Stimulated activated naive CD8-positive, alpha-beta T cell treated with anti-CD3 and anti-CD28 coated beads, Interleukin-15, Interleukin-2, amounts not matched to agents 100 U/mL and 50 U/mL, for 24 hours (primary cell): ENCODE measurements at regions not wholly inside any gene's neighbourhood (a gene's known extent, or its start where the extent isn't known, plus 50 kb on each side); places are given as distances from the start of the nearest gene placed in this dataset.

Source experiments
- ATAC-seq: fragments of 150-1000 bp; cut with Tn5 transposase; one replicate; pipeline ENCODE4 v1.10.0; 2021
- DNase-seq: peaks from one replicate; pipeline ENCODE4 v3.0.0; 2021

DNA sequence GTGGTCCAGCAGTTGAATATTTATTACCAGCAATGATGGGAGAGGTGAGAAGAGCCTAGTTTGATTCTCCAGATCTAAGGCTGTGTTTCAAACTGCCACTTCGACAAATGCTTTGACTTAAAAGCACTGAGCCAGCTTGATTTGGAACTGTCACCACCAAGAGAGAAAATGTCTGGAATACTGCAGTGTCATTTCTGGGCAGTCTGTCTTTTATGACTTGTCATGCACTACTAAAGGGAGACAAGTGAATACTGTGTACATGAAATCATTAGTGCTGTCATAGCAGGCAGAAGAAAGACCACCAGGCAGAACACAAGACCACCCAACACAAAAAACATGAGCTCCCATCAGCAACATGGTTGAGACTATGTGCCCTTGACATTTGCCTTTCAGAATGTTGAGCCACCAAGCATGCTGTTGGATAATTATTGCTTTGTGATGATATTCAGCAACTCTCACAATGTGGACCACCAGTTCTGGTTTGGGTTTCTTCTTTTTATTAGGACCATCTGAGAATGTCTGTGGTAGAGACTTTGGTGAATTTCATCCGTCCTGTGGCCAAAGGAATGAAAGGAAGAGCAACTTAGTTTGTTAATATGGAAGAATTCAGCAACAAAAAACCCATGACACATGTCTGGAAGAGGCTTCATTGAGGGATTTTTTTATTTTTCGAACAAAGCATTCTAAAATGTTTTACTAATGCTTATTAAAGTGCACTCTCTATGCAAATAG, 125.8 kb downstream of the NTMT2 start:
- no peak for DNase-seq
- no peak for ATAC-seq

DNA sequence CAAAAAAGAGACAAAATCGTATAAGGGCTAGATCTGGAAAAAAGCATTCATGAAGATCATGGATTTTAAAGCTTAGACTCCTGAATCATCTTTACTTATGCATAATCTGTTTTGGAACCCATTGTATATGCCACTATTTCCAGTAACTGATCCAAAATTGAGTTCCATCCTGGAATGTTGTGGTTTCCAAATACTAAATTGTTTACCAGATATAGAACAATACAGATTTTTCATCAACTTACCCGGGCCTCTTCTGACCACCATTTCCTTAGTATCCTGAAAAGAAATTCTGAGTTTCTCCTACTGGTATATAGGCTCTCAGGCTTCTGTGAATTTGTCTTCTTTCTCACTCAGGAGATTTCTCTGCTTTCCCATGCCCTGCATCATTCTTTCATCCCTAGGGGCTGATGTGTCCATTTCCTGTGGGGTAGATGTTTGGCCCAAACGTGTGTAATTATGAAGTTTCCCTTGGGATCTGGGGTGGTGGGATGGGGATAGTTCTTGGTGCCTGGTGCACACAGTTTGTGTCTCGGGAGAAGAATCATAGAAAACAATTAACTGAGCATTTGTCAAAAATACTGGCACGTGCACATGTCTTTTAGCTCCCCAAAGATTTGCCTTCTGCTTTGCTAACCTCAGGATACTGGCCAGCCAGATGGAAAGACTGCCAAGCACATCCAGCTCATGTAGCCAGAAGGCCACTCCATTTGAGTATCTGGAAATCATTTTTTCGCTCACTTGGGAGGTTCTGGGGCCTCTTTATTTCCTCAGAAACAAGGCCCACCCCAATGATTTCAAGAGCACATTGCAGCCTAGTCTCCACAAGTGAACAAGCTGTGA, 127.8 kb downstream of the NTMT2 start:
- ATAC-seq: no peak
- no peak for DNase-seq

DNA sequence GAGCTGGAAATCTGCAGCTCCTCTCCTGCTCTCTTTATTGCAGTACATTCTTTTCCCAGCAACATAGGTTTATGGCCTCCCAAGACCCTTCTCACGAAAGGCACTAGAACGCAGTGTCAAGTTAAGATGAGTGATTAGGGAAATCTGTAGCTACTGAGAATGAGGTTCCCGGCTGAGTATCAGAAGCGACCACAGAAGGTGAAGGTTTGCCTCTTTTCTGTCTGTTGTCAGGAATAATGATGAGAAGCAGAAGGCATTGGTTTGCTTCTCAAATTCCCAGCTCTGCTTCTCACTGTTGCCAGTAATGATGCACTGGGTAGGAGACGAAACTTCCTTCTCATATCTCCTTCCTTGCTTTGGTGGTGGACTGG, 128.4 kb downstream of the NTMT2 start:
- ATAC-seq: no peak

DNA sequence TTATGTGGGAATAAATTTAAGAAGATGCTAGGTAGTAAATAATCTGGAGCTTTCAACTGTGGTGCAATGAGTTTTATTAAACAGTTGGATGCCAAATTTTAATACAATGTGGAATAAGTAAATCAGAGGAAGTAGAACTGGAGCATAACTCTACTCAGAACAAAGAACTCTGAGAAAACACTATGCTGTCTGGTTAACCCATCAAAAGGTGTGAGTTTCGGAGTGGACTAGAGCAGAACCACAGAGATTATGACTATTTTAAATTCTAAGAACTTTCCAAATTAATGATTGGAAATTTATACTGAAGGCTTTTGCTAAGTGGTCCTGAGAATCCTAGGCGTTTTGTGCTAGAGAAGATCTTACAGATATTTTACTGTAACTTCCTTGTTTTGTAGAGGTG, 132.2 kb downstream of the NTMT2 start:
- ATAC-seq: no peak
- DNase-seq: no peak

More for the DNA sequence above, 128.4 kb downstream of the NTMT2 start:
- DNase-seq: no peak

DNA sequence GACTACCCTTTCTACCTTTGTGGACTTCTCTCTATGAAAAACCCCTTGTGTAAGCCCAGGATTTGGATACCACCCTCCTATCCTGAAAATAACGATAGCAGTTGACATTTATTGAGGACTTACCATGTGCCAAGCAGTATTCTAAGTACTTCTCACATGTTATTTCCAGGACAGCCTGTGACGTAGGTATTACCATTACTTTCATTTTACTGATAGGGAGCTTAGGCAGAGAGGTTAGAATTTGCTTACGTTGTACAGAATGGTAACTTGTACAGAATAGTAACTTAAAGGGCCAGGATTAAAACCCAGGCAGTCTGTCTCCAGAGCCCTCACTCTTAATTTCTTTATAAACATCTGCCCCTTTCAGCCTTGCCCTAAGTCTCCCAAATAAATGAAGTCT, 138.3 kb downstream of the NTMT2 start:
- no peak for ATAC-seq
- DNase-seq: no peak

DNA sequence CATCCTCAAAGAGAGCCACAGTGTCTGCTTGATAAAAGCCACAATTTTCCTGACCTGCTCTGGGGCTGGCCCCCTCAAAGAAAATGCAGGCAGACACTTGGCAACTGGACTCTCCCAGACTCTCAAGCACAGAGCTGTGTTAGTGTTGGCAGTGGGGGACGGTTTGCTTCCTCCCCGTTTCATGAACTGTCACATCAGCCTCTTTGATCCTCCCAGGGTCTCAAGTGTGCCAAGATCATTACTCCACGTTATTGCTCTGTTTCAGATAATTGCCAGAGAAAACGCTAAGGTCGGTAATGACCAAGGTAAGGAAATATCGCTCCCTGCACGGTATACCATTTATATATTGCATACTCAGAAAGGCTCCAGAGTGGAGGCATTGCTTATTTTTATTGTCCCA, 138.8 kb downstream of the NTMT2 start:
- DNase-seq (no peak), ATAC-seq (no peak)

DNA sequence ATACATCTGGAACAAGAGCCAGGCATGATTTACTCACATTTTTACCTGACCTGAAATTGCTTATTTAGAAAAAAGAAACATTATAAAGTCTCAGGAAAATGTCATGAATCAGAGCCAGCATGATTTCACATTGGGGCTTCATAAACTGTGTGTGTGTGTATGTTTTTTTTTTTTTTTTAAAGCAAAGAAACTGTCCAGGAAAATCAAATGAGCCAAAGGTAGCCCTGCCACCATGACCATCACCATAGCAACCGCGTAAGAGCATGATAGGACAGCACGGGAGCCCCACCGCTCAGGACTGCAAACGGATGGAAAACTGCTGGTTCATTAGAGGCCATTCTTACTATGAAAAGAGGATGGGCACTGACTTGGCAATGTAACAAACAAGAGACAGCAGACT, 139.2 kb downstream of the NTMT2 start:
- DNase-seq (no peak), ATAC-seq (no peak)

DNA sequence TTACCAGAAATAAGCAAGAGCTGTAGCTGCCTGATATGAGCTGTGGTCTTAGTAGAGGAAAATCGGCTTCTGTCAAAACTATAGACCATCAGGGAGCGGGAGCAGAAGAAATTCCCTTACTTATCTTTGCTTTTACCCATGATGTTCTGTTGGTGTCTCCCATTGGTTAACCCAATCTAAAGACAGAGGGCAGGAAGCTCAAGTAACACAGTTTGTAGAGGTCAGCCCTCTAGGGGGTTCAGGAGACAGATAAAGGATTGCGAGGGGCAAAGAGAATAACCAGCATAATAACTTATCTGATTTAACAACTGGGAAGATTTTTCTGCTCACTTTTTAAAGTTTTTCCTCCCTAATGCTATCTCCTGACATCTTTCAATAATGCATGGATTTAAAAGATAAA, 142.4 kb downstream of the NTMT2 start:
- DNase-seq (no peak), ATAC-seq (no peak)

DNA sequence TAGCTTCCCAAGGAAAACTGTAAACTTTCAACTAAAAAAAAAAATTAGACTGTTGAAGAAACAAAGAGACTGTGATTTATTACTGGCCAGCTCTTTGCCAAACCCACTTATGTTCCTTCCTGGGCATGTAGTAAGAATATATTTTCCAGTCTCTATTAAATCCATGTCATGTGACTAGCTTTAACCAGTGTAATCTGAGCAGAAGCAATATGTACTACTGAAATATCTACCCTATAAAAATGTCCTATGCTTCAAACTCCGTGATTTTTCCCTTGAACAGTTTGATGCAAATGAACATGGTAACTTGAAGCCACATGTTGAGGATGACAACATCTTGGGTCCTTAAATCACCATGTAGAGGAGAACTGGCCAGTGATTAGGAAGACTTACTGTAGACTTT, 144.5 kb downstream of the NTMT2 start:
- ATAC-seq (no peak), DNase-seq (no peak)

DNA sequence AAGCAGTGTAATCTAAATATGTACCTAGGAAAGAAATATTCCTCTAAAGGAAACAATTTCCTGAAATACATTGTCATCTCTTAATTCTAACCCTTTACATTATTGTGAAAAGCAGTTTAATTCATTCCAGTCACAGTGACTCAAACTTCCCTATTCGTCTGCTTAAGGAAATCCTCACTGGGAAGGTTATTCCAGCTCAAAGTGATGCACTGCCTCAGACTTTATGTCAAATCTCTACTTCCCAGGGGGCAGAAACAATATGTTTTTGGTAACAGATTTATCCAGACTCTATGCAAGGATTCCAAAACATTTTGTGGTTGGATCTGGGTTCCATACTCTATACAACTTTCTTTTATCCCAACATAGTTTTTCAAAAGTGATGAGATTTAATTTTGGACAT, 145.2 kb downstream of the NTMT2 start:
- DNase-seq (no peak), ATAC-seq (no peak)

DNA sequence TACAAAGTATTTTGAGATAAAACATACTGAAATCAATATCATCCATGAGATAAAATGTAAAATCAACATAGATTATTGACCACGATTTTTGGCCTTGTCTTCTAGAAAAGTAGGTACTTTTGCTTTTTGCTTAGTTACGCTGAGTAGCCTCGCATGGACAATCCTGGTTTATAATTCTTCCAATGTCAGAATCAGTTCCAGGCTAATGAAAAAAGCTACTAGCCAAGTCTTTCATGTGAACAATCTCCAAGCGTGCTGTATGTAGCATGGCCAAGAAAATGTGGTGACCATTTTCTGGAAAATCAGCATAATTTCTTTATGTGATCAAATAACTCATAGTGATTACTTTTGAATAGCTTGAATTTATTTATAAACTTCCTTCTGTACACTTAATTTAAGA, 145.8 kb downstream of the NTMT2 start:
- no peak for ATAC-seq
- DNase-seq: no peak

DNA sequence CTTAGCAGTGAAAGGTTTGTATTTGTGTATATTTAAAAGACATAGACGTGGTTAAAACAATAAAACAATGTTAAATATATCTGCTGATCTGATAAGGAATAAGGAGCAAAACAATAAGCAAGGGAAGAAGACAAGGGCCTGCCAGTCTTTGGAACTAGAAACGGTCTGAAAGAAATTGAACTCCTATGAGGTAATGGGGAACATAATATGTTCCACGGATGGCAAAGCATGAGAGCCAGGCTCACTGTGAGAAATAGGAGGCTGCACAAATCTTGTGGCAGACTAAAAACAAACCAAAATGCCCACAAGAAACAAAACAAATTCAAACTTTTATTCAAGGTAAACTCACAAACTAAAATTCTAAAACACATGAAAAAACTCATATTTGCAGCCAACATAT, 150.5 kb downstream of the NTMT2 start:
- no peak for ATAC-seq
- DNase-seq: no peak

DNA sequence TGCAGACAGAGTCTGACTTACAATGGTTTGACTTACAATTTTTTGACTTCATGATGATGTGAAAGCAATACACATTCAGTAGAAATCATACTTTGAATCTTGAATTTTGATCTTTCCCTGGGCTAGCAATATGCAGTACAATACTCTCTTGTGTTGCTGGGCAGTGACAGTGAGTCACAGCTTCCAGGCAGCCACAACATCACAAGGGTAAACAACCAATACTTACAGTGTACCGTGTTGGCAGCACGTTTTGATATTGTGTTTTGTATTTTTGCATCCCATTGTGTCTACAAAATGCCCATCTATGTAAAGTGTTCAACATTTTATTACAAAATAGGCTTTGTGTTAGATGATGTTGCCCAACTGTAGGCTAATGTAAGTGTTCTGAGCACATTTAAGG, 150.9 kb downstream of the NTMT2 start:
- ATAC-seq: no peak
- DNase-seq: no peak

DNA sequence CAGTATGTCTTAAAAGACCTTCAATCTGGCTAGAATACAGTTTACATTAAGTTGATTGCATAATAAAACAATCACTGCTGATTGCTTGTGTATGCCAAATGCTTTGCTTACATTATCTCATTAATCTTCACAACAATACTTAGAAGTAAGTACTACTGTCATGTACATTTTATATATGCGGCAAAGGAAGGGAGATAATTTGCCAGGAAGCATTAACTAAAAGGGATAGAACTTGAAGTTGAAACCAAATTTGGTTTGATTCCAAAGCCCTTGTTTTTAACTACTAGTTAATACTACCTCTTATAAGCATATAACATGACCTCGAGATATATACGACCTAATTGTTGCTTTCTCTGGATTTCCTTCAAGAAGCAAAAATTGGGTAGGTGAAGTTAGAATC, 155.8 kb downstream of the NTMT2 start:
- DNase-seq: no peak
- no peak for ATAC-seq

DNA sequence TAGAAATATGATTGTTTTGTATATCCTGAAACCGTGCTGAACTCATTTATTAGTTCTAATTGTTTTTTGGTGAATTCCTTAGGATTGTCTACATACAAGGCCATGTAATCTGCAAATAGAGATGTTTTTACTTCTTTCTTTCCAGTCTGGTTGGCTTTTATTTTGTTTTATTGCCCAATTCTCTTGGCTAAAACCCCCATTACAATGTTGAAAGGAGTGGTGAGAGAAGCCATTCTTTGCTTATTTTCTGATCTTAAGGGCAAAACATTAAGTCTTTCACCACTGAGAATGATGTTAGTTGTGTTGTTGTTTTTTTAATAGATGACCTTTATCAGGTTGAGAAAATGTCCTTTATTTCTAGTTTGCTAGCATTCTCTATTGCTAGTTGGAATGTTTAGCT, 157.3 kb downstream of the NTMT2 start:
- ATAC-seq: no peak
- no peak for DNase-seq

DNA sequence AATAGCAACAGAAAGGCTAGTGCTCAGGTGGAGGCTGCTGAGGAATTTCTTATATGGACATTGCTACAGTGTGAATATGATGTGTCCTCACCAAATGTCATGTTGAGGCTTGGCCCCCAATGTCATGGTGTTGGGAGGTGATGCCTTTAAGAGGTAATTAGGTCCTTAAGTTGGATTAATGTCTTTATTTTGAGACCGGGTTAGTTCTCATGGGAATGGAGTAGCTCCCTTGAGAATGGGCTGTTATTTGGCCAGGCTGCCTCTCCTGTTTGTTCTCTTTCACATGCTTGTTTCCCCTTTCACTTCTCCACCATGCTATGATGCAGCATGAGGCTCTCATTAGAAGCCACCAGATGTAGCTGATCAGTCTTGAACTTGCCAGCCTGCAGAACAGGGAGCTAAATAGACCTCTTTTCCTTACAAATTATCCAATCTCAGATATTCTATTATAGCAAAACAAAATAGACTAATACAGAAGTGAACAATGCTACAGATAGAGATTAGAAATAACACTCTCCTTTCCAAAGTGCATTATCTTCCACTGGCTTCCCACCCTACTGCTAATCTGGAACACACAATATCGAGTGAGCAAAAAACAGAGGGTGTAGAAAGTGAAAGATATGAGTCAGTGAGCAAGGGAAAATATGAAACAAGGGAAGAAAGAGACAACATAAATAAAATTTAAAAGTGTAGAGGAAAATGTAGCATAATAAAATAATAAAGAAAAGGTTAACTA, 160.2 kb downstream of the NTMT2 start:
- ATAC-seq: no peak
- no peak for DNase-seq

DNA sequence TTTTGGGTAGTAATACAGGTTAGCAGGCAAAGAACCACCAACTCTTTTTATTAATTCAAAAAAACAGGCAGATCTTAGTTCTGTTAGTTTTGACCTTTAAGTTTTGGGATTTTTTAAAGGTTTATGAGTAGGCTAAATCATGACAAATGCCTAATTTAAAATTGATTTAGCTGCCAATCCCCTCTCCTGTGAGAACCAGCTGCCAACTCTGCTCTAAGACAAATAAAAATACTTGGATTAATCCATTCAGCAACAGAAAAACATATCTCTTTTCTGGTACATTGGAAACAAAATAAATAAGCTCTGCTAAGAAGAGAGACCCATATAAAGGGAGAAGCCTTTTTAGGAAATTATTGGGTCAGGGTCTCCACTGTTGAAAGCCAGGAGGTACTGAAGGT, 160.8 kb downstream of the NTMT2 start:
- DNase-seq (no peak), ATAC-seq (no peak)

DNA sequence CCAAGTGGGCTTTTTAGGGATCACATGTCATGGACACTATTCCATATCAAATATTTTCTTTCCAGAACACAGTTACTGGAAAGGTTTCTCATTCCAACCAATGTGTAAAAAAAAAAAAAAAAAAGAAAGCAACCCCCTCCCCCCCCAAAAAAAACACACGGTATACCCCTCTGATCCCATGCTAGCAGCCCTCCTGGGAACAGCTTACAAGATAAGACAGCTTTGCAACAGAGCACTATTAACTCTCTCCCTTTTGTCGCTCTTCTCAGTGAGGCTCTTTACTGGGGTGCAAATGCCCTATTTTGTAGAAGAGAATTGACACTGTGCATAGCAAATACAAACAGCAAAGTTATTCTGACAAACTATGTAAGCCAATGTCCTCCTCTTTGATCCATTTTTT, 161.2 kb downstream of the NTMT2 start:
- no peak for DNase-seq
- ATAC-seq: no peak

DNA sequence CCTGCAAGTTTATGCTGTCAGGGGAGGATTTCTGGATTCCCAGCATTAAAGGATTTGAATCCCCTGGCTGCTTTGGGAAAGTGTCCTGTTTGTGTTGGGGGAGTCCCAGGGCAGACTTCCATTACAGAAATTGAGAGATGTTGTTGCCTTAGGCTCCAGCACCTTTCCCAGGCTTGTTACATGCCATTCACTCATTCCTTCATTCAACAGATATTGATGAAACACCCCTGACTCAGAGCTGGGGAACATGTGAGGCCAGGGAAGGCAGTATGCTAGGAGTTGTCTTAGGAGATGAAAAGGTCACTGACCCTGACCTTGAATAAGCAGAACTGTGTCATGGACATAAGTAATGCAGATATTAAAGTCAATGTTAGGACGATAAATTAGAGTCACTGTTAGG, 161.7 kb downstream of the NTMT2 start:
- ATAC-seq (no peak), DNase-seq (no peak)

DNA sequence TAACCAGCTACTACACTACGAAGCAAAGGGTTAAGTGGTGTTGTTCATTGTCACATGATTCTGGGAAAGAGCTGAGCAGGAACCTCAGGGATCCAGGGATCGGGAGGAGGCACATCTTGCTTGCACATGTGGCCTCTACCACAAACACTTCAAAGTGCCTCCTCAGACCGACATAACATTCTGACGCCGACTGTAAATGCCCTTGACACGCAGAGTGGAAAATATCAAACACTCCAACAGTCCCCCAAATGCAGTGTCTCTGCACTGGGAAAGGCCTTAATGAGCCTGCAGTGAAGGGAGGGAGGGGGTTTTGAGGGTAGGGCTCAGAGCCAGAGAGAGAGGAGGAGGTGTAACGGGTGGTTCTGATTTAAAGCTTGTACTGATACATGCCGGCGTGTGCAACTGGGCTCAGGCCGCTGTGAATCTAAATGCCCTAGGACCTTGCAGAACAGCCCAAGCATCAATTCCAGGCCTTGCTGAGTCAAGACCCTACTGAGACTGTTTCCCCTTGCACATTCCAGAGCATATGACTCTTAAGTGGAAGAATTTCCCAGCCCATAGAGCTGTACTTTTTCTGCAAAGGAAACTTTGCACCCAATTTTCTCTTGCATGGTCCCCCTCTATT, 163.7 kb downstream of the NTMT2 start:
- DNase-seq: no peak
- no peak for ATAC-seq

DNA sequence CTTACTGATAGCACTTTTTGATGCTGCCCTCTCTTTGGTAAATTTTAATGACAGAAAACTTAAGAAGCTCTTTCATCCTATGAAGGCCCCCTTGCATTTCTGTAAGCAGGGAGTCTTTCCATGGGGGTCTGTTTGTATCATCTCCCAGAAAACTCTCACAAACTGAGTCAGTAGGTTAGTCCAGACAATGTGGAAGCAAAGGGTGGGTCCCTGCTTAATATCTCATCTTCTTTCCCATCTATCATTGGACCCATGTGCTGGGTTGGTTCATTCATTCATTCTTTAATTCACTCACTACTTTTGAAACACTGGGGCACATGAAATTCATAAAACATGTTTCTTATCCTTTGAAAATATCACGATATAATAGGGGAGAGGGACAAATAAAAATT, 164.3 kb downstream of the NTMT2 start:
- no peak for DNase-seq
- ATAC-seq: no peak

DNA sequence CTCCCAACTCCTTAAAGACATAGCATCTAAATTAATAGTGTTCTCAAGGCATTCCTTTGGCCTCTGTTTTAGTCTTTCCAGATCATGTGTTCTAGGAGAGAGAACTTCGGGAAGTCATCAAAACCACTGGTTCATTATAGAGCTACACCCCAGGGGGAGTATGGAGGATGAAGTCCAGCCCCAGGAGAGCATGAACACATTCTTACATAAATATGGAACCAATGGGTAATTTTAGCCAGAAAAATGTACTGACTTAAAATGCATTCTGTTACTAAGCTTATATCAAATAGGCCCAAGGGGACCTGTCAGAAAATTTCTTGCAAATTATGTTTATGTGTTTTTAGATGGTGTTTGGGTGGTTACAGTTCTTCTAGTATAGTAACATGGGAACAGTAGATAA, 165.2 kb downstream of the NTMT2 start:
- DNase-seq (no peak), ATAC-seq (no peak)

DNA sequence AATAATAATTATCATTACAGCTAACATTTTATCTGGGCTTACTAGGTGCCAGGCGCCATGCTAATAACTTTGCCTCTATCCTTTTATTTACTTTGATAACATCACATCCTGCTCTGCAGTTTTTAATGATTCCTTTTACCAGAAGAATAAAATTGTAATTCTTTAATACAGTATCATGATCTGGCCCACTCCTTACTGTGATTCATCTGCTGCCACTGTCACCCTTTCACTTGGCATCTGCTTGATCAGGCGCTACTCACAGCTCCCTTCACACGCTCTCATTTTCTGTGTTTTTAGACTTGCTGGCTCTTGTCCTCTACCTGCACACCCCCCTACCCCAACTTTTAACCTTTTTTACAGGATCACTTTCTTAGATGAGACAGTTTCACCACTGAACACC, 167.5 kb downstream of the NTMT2 start:
- ATAC-seq (no peak), DNase-seq (no peak)
